ENCODE measurements at regions not wholly inside any gene's neighbourhood (a gene's known extent, or its start where the extent isn't known, plus 50 kb on each side); places are given as distances from the start of the nearest gene placed in this dataset.

DNA sequence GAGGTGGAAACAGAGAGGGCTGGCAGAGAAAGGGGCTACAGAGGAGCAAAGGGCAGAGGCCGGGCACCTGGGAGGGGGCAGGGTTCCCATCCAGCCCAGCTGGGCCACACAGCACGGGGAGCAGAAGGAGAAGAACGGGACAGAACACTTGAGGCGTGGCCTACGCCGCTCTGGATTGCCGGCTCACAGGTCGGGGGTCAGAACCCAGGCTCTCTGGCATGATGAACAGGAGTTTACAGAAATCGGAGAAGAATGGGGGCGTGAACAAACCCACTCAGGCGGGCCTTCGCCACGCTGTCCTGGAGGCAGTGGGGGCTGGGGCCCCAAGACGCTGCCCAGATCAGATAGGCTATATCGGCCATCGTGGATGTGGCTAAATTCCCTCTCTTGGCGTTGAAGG, 362.2 kb upstream of the SHH start:
- WGBS, result 92% methylated on average over 17 of the region's 17 CpGs
- Histone ChIP-seq H3K27me3 (ENCODE audit: control insufficient read depth in 4 of 4, insufficient read depth in 4 of 4, low read length in 3 of 4) (no peaks in the 10 kb centered on the region), H3K27ac (ENCODE audit: low read depth in 1 of 2, low read length in 2 of 2) (no peak overlapping the region), H3K9me3 (ENCODE audit: control insufficient read depth in 4 of 4, low read length in 3 of 4) (no peaks in the 10 kb centered on the region), H3K9ac (ENCODE audit: low read depth in 1 of 2, low read length in 2 of 2) (no peak overlapping the region), H3K36me3 (ENCODE audit: control insufficient read depth in 4 of 4, insufficient read depth in 3 of 4, low read depth in 1 of 4, low read length in 3 of 4) (no peaks in the 10 kb centered on the region), H3K4me3 (ENCODE audit: low read depth in 1 of 3, low read length in 3 of 3) (no peak overlapping the region), H3K4me1 (ENCODE audit: control insufficient read depth in 4 of 4, insufficient read depth in 4 of 4, low read length in 3 of 4) (no peaks in the 10 kb centered on the region)
- DNase-seq (ENCODE audit: low spot score), result no peak
- TF ChIP-seq, protein P1, sequence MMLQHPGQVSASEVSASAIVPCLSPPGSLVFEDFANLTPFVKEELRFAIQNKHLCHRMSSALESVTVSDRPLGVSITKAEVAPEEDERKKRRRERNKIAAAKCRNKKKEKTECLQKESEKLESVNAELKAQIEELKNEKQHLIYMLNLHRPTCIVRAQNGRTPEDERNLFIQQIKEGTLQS (IDR thresholded peaks at IDR 0.05), result no peak
- TF ChIP-seq, protein P2, sequence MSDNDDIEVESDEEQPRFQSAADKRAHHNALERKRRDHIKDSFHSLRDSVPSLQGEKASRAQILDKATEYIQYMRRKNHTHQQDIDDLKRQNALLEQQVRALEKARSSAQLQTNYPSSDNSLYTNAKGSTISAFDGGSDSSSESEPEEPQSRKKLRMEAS (IDR thresholded peaks at IDR 0.05), result no peak
- no peak for TF ChIP-seq FOXA1 (IDR thresholded peaks at IDR 0.05)
- TF ChIP-seq HNF4A (conservative IDR thresholded peaks at IDR 0.05), result no peak
- no peak for TF ChIP-seq SP1 (IDR thresholded peaks at IDR 0.05)
- TF ChIP-seq EGR1 (IDR thresholded peaks at IDR 0.05; ENCODE audit: low read depth in 2 of 2), result no peak
- no peak for TF ChIP-seq NR2F2 (IDR thresholded peaks at IDR 0.05)
- no peak for TF ChIP-seq HNF4G (IDR thresholded peaks at IDR 0.05)
- TF ChIP-seq, protein P3, sequence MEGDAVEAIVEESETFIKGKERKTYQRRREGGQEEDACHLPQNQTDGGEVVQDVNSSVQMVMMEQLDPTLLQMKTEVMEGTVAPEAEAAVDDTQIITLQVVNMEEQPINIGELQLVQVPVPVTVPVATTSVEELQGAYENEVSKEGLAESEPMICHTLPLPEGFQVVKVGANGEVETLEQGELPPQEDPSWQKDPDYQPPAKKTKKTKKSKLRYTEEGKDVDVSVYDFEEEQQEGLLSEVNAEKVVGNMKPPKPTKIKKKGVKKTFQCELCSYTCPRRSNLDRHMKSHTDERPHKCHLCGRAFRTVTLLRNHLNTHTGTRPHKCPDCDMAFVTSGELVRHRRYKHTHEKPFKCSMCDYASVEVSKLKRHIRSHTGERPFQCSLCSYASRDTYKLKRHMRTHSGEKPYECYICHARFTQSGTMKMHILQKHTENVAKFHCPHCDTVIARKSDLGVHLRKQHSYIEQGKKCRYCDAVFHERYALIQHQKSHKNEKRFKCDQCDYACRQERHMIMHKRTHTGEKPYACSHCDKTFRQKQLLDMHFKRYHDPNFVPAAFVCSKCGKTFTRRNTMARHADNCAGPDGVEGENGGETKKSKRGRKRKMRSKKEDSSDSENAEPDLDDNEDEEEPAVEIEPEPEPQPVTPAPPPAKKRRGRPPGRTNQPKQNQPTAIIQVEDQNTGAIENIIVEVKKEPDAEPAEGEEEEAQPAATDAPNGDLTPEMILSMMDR (IDR thresholded peaks at IDR 0.05; ENCODE audit: low read depth, low read length, missing input control), result no peak
- TF ChIP-seq JUND (IDR thresholded peaks at IDR 0.05), result no peak
- TF ChIP-seq, protein P4, sequence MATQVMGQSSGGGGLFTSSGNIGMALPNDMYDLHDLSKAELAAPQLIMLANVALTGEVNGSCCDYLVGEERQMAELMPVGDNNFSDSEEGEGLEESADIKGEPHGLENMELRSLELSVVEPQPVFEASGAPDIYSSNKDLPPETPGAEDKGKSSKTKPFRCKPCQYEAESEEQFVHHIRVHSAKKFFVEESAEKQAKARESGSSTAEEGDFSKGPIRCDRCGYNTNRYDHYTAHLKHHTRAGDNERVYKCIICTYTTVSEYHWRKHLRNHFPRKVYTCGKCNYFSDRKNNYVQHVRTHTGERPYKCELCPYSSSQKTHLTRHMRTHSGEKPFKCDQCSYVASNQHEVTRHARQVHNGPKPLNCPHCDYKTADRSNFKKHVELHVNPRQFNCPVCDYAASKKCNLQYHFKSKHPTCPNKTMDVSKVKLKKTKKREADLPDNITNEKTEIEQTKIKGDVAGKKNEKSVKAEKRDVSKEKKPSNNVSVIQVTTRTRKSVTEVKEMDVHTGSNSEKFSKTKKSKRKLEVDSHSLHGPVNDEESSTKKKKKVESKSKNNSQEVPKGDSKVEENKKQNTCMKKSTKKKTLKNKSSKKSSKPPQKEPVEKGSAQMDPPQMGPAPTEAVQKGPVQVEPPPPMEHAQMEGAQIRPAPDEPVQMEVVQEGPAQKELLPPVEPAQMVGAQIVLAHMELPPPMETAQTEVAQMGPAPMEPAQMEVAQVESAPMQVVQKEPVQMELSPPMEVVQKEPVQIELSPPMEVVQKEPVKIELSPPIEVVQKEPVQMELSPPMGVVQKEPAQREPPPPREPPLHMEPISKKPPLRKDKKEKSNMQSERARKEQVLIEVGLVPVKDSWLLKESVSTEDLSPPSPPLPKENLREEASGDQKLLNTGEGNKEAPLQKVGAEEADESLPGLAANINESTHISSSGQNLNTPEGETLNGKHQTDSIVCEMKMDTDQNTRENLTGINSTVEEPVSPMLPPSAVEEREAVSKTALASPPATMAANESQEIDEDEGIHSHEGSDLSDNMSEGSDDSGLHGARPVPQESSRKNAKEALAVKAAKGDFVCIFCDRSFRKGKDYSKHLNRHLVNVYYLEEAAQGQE (IDR thresholded peaks at IDR 0.05), result no peak

DNA sequence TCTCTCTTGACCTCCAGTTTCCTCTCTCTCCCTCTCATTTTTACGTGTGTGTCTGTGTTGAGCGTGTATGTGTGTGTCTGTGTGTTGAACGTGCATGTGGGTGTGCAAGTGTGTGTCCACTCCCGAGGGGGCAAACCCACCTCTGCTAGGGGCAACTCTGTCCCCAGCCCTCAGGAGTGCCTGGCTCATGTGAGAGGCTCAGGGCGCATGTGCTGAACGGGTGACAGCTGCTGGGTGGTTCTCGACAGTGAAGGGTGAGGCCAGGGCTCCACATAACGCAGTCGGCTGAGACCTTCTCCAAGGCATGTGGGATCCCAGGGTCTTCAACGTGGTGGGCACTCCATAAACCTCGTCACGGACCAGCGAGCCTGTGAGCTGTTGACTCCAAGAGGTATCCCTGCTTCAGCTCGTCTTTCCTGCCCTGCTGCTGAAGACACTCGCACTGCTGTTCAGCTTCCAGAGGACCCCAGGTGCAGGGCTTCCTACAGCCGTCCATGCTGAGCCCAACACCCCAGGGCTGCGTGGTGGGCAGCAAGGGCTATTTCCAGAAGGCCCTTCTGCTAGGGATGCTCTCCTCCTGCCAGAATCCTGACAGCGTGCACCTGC, 361.6 kb upstream of the SHH start:
- no peak for DNase-seq (ENCODE audit: low spot score)
- no peak overlapping the region for H3K4me3 ChIP-seq (ENCODE audit: low read depth in 1 of 3, low read length in 3 of 3)
- no peak overlapping the region for H3K9ac ChIP-seq (ENCODE audit: low read depth in 1 of 2, low read length in 2 of 2)
- H3K27ac ChIP-seq (ENCODE audit: low read depth in 1 of 2, low read length in 2 of 2), result no peak overlapping the region
- TF ChIP-seq NR2F2 (IDR thresholded peaks at IDR 0.05) (no peak), EGR1 (IDR thresholded peaks at IDR 0.05; ENCODE audit: low read depth in 2 of 2) (no peak), FOXA1 (IDR thresholded peaks at IDR 0.05) (no peak), SP1 (IDR thresholded peaks at IDR 0.05) (no peak)
- TF ChIP-seq, protein P5, sequence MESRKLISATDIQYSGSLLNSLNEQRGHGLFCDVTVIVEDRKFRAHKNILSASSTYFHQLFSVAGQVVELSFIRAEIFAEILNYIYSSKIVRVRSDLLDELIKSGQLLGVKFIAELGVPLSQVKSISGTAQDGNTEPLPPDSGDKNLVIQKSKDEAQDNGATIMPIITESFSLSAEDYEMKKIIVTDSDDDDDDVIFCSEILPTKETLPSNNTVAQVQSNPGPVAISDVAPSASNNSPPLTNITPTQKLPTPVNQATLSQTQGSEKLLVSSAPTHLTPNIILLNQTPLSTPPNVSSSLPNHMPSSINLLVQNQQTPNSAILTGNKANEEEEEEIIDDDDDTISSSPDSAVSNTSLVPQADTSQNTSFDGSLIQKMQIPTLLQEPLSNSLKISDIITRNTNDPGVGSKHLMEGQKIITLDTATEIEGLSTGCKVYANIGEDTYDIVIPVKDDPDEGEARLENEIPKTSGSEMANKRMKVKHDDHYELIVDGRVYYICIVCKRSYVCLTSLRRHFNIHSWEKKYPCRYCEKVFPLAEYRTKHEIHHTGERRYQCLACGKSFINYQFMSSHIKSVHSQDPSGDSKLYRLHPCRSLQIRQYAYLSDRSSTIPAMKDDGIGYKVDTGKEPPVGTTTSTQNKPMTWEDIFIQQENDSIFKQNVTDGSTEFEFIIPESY (IDR thresholded peaks at IDR 0.05), result no peak
- H3K4me1 ChIP-seq (ENCODE audit: control insufficient read depth in 4 of 4, insufficient read depth in 4 of 4, low read length in 3 of 4), result no peaks in the 10 kb centered on the region
- no peaks in the 10 kb centered on the region for H3K27me3 ChIP-seq (ENCODE audit: control insufficient read depth in 4 of 4, insufficient read depth in 4 of 4, low read length in 3 of 4)
- no peaks in the 10 kb centered on the region for H3K36me3 ChIP-seq (ENCODE audit: control insufficient read depth in 4 of 4, insufficient read depth in 3 of 4, low read depth in 1 of 4, low read length in 3 of 4)
- 85% methylated on average over 18 of the region's 18 CpGs for WGBS
- H3K9me3 ChIP-seq (ENCODE audit: control insufficient read depth in 4 of 4, low read length in 3 of 4), result no peaks in the 10 kb centered on the region
